Psoas muscle (tissue), 7 donors: ENCODE measurements at regions not wholly inside any gene's neighbourhood (a gene's known extent, or its start where the extent isn't known, plus 50 kb on each side); places are given as distances from the start of the nearest gene placed in this dataset.

Source experiments
- ATAC-seq, 4 donors: fragments of 200-7000 bp; cut with Tn5 transposase; one replicate each; pipeline ENCODE4 v1.9.1; 2020; ENCODE audit warnings: moderate library complexity in 3 of 4, mild to moderate bottlenecking in 2 of 4
- DNase-seq, 2 donors: peaks; one replicate each; pipeline ENCODE4 v3.0.0-alpha.2; 2020
- H3K27ac ChIP-seq: fragments of 200-600 bp; one replicate; pipeline ENCODE4 v1.8.0; 2022
- H3K27me3 ChIP-seq, 3 donors: fragments of 200-600 bp in 1 of 3; one replicate each; pipeline versions ENCODE4 v1.6.1 to v1.8.0; 2013 to 2022; ENCODE audit warnings: low read length in 2 of 3, mild to moderate bottlenecking in 2 of 3, moderate library complexity in 1 of 3; ENCODE audit not compliant: insufficient read depth in 3 of 3
- H3K36me3 ChIP-seq, 2 donors: fragments of 200-600 bp in 1 of 2; one replicate each; pipeline versions ENCODE4 v1.6.1 to v1.8.0; 2013 to 2022; ENCODE audit warnings: low read depth in 1 of 2, mild to moderate bottlenecking in 1 of 2, moderate library complexity in 1 of 2; ENCODE audit not compliant: insufficient read depth in 1 of 2
- H3K4me1 ChIP-seq: fragments of 200-600 bp; one replicate; pipeline ENCODE4 v1.8.0; 2022
- H3K4me3 ChIP-seq: fragments of 200-600 bp; one replicate; pipeline ENCODE4 v1.8.0; 2022; ENCODE audit warnings: mild to moderate bottlenecking
- H3K9me3 ChIP-seq: fragments of 200-600 bp; one replicate; pipeline ENCODE4 v1.8.0; 2022
- CTCF ChIP-seq: fragments of 200-600 bp; IDR thresholded peaks from one replicate; pipeline ENCODE4 v1.8.0; 2022; ENCODE audit warnings: antibody characterized with exemption
- WGBS, 3 donors: extraction: QIAGEN DNeasy Blood & Tissue Kit; methylation state at CpG; one replicate each; pipeline versions ENCODE4 v1.1.6 to v1.1.7; 2013; 5-methylcytosine and 5-hydroxymethylcytosine counted together
- intact Hi-C, 2 donors: fragments of 100-400 bp; cut with DNase I; formaldehyde crosslinking; loops; one replicate each; pipeline versions ENCODE4 v1.11.0 to v1.14.2; 2022
- donor health status: healthy with polysubstance abuse.
- donor health status: DM: no; HTN: no; CAD: no; lungs with moderate emphysema.
- donor health status: Bipolar disorder and iron deficiency.
- donor health status: healthy.
- donor health status: DM: yes; HTN: yes; CAD: no.
- donor health status: DM: no; HTN: no; CAD: no.
- donor health status: DM: yes; HTN: yes; CAD: no.

GRCh38 chr21:16571594-16571993 is 841.8 kb downstream of the USP25 start:
- 30 to 53% (median 45%) methylated on average over 3 of the region's 3 CpGs for WGBS, 3 donors
- no peak for TF ChIP-seq CTCF
- H3K36me3 ChIP-seq, result no peaks in the 10 kb centered on the region
- H3K27ac ChIP-seq, result peak overlapping the region; percentile 54
- no peaks in the 10 kb centered on the region for H3K9me3 ChIP-seq
- intact Hi-C loops, result loop anchor here in 1 of 2 donors (5.0 kb wide), 1 partner anchor 34 kb away; no protein-coding TSS in a partner anchor
- H3K4me1 ChIP-seq, result peaks cover 19% of the 10 kb centered on the region
- ATAC-seq, result peak in 3 of 4 donors; percentile 70 to 90 (median 88)
- no peaks in the 10 kb centered on the region for H3K27me3 ChIP-seq
- H3K4me3 ChIP-seq, result peak overlapping the region; percentile 37
- DNase-seq, result no peak

DNA sequence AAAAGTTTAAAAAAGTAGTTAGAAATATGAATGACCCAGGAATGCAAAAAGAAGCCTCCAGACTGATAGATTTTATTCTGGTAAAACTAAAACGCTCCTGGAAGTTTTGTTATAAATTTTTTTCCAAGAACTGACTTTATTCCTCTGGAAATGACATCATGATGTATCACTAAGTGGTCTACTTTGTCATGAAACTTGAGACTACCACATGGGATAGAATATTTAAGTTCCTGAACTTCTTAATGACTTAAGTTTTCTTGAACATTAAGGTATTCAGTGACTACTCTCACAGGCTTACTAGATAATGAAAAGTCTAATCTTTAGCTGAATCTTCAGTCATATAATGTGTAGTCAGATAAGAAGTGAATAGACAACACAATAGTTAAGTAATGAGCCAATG is 842.2 kb downstream of the USP25 start:
- TF ChIP-seq CTCF, result no peak
- no peaks in the 10 kb centered on the region for H3K36me3 ChIP-seq
- H3K27me3 ChIP-seq, result no peaks in the 10 kb centered on the region
- intact Hi-C loops, result loop anchor here in 1 of 2 donors (5.0 kb wide), 1 partner anchor 35 kb away; no protein-coding TSS in a partner anchor
- H3K4me1 ChIP-seq, result peaks cover 19% of the 10 kb centered on the region
- no peaks in the 10 kb centered on the region for H3K9me3 ChIP-seq
- H3K27ac ChIP-seq, result peak overlapping the region; percentile 54
- DNase-seq, result no peak
- no peak for ATAC-seq
- peak overlapping the region; percentile 37 for H3K4me3 ChIP-seq
- WGBS, 3 donors, result 69 to 85% (median 75%) methylated on average over 1 of the region's 1 CpG

DNA sequence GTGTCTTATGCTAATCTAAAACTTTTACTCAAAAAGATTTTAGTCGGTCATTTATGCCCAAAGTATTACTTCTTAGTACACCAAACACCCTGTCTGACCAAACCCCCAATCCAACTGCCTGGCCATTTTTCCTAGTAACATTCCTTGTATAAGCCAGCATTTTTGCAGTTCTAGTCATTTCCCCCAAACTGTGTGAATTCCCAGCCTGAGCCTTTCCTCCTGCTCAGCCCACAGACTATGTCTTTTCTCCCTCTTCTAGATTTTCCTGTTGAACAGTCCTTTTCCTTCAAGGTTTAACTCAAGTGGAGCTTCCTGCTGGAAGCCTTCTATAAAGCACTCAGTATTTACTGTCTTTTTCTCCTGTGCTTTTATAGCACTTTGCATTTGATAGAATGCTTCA is 843.8 kb downstream of the USP25 start:
- no peak for ATAC-seq
- H3K27me3 ChIP-seq, result no peaks in the 10 kb centered on the region
- no peak for DNase-seq
- TF ChIP-seq CTCF, result no peak
- 77 to 96% (median 80%) methylated on average over 1 of the region's 1 CpG for WGBS, 3 donors
- H3K27ac ChIP-seq, result no peak overlapping the region
- H3K4me1 ChIP-seq, result peaks cover 21% of the 10 kb centered on the region
- H3K9me3 ChIP-seq, result no peaks in the 10 kb centered on the region
- no peak overlapping the region for H3K4me3 ChIP-seq
- H3K36me3 ChIP-seq, result no peaks in the 10 kb centered on the region
- intact Hi-C loops, result loop anchor here in 1 of 2 donors (5.0 kb wide), 1 partner anchor 36 kb away; no protein-coding TSS in a partner anchor

DNA sequence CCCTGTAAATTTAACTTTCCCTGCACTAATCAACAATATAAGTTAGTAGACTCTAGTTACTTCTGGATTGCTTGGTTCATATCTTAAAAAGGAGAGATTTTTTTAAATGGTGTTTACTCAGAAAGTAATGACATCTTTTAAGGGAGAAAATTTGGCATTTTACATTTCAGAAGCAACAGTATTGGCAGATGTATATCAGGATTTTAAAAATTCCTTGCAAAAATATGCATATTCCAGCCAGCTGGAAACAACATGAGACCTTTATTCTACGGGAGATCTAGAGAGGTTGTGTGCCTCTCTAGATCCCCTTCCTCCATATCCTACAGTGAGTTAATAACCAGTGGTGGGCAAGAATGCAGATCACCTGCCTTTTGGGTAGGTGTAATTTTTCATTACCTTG is 848.2 kb downstream of the USP25 start:
- Histone ChIP-seq H3K27ac (no peak overlapping the region), H3K4me1 (peaks cover 14% of the 10 kb centered on the region), H3K4me3 (no peak overlapping the region), H3K27me3 (no peaks in the 10 kb centered on the region), H3K9me3 (no peaks in the 10 kb centered on the region), H3K36me3 (no peaks in the 10 kb centered on the region)
- no peak for ATAC-seq
- intact Hi-C loops, result no loop called here
- no peak for TF ChIP-seq CTCF
- DNase-seq, result no peak
- WGBS, 3 donors, result 60 to 73% (median 70%) methylated on average over 1 of the region's 1 CpG

DNA sequence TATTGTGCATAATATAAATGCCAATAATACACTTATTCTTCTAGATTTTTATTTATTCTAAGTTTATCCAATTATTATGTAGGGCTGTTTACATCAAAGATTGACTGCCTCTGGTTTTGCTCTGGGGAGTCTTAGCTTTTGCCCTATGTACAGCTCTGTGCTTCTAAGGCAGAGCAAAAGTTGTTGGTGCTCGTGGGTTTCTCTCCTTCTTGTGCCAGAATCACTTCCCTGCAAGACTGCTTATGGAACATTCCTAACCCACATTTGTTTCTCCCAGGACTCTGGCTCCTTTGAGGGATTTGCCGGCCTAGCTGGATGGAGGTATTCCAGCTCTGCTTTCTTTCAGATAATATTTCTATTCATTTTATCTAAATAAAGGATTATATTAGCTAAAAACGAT is 849.1 kb downstream of the USP25 start:
- no peak overlapping the region for H3K27ac ChIP-seq
- no peaks in the 10 kb centered on the region for H3K27me3 ChIP-seq
- H3K9me3 ChIP-seq, result no peaks in the 10 kb centered on the region
- peak in 1 of 4 donors; percentile 42 for ATAC-seq
- TF ChIP-seq CTCF, result no peak
- no peaks in the 10 kb centered on the region for H3K36me3 ChIP-seq
- WGBS, 3 donors, result 10 to 13% (median 11%) methylated on average over 3 of the region's 3 CpGs
- intact Hi-C loops, result no loop called here
- peak overlapping the region; percentile 0 for H3K4me3 ChIP-seq
- peaks cover 14% of the 10 kb centered on the region for H3K4me1 ChIP-seq
- no peak for DNase-seq
